Activated CD4-positive, alpha-beta T cell treated with anti-CD3 and anti-CD28 coated beads for 36 hours (primary cell): ENCODE measurements at regions not wholly inside any gene's neighbourhood (a gene's known extent, or its start where the extent isn't known, plus 50 kb on each side); places are given as distances from the start of the nearest gene placed in this dataset.
"Not testable (repeated sequence)": the region's sequence is repeated elsewhere in the genome, so short reads cannot be mapped to it uniquely, and the experiment has no call there.

Source experiments
- ATAC-seq: fragments of 200-7000 bp; cut with Tn5 transposase; one replicate; pipeline ENCODE4 v1.10.0; 2021; ENCODE audit warnings: mild to moderate bottlenecking, moderate library complexity
- CTCF ChIA-PET: fragments of 350-600 bp; sonication (Branson Sonifier 250); formaldehyde crosslinking; loops from one replicate; lab custom pipeline; 2021; ENCODE audit warnings: antibody characterized with exemption; lab: Charles Lee
- POLR2A ChIA-PET: fragments of 350-600 bp; sonication (Branson Sonifier 250); formaldehyde crosslinking; loops from one replicate; lab custom pipeline; 2021; ENCODE audit warnings: antibody characterized with exemption, inconsistent platforms; lab: Charles Lee
- DNase-seq: peaks from one replicate; pipeline ENCODE4 v3.0.0-alpha.2; 2020
- H3K27ac Mint-ChIP-seq: one replicate; pipeline ENCODE4 v1.8.0; 2021; ENCODE audit warnings: mixed read lengths
- H3K27me3 Mint-ChIP-seq: one replicate; pipeline ENCODE4 v1.8.0; 2021; ENCODE audit warnings: mixed read lengths
- H3K36me3 Mint-ChIP-seq: one replicate; pipeline ENCODE4 v1.8.0; 2021; ENCODE audit warnings: low read depth, mixed read lengths
- H3K4me1 Mint-ChIP-seq: one replicate; pipeline ENCODE4 v1.8.0; 2021; ENCODE audit warnings: mixed read lengths
- H3K4me3 Mint-ChIP-seq: one replicate; pipeline ENCODE4 v1.8.0; 2021; ENCODE audit warnings: mild to moderate bottlenecking, moderate library complexity, mixed read lengths
- H3K9me3 Mint-ChIP-seq: one replicate; pipeline ENCODE4 v1.8.0; 2021; ENCODE audit warnings: low read depth, mixed read lengths
- intact Hi-C, 2 experiments: fragments of 100-400 bp; cut with DNase I in 1 of 2; cut with micrococcal nuclease in 1 of 2; formaldehyde crosslinking; loops; one replicate each; pipeline versions ENCODE4 v1.14.2 to v1.15.1; 2022 to 2024; cut with DNase I, micrococcal nuclease

- DNase-seq: not testable (repeated sequence)
Observed at GRCh38 chr3:75500357-75500756, 163.8 kb upstream of the FRG2C start.

GRCh38 chr3:75502171-75502570 lies 162.0 kb upstream of the FRG2C start:
- POLR2A ChIA-PET, intact Hi-C loops, H3K4me1 Mint-ChIP-seq, ATAC-seq, DNase-seq, CTCF ChIA-PET, H3K4me3 Mint-ChIP-seq, H3K36me3 Mint-ChIP-seq, H3K27me3 Mint-ChIP-seq, H3K27ac Mint-ChIP-seq: not testable (repeated sequence)
- peaks cover 37% of the 10 kb centered on the region for H3K9me3 Mint-ChIP-seq

More at GRCh38 chr3:75500357-75500756, 163.8 kb upstream of the FRG2C start:
- intact Hi-C loops, ATAC-seq, H3K27ac Mint-ChIP-seq, H3K4me3 Mint-ChIP-seq, H3K27me3 Mint-ChIP-seq, H3K4me1 Mint-ChIP-seq, CTCF ChIA-PET, POLR2A ChIA-PET, H3K36me3 Mint-ChIP-seq: not testable (repeated sequence)
- peaks cover 41% of the 10 kb centered on the region for H3K9me3 Mint-ChIP-seq

- DNase-seq, H3K27me3 Mint-ChIP-seq, H3K36me3 Mint-ChIP-seq, H3K4me1 Mint-ChIP-seq, POLR2A ChIA-PET, H3K4me3 Mint-ChIP-seq, ATAC-seq, H3K27ac Mint-ChIP-seq, intact Hi-C loops: not testable (repeated sequence)
- CTCF ChIA-PET: interaction anchor here (0.6 kb wide), 1 partner anchor 22 kb away, joined by 5 read pairs; no protein-coding TSS in a partner anchor
- H3K9me3 Mint-ChIP-seq: peaks cover 42% of the 10 kb centered on the region
Observed at GRCh38 chr3:75502769-75503756, 161.1 kb upstream of the FRG2C start.

GRCh38 chr3:75506603-75507002 lies 157.5 kb upstream of the FRG2C start:
- H3K36me3 Mint-ChIP-seq: peaks cover 6% of the 10 kb centered on the region
- no peaks in the 10 kb centered on the region for H3K27me3 Mint-ChIP-seq
- H3K9me3 Mint-ChIP-seq: peaks cover 40% of the 10 kb centered on the region
- ATAC-seq (no peak), DNase-seq (no peak)
- ChIA-PET CTCF (no interaction called here), POLR2A (no interaction called here)
- intact Hi-C loops: no loop called here
- no peak overlapping the region for H3K27ac Mint-ChIP-seq
- H3K4me1 Mint-ChIP-seq: no peaks in the 10 kb centered on the region
- H3K4me3 Mint-ChIP-seq: no peak overlapping the region

- intact Hi-C loops, H3K4me3 Mint-ChIP-seq, H3K27ac Mint-ChIP-seq, H3K36me3 Mint-ChIP-seq, H3K4me1 Mint-ChIP-seq, POLR2A ChIA-PET, CTCF ChIA-PET, DNase-seq, H3K27me3 Mint-ChIP-seq, ATAC-seq: not testable (repeated sequence)
- H3K9me3 Mint-ChIP-seq: peaks cover 39% of the 10 kb centered on the region
Observed at GRCh38 chr3:75507956-75508355, 156.2 kb upstream of the FRG2C start.

- H3K27me3 Mint-ChIP-seq, ATAC-seq, H3K36me3 Mint-ChIP-seq, POLR2A ChIA-PET, H3K27ac Mint-ChIP-seq, CTCF ChIA-PET, intact Hi-C loops, H3K4me1 Mint-ChIP-seq, H3K4me3 Mint-ChIP-seq, DNase-seq, H3K9me3 Mint-ChIP-seq: not testable (repeated sequence)
Observed at GRCh38 chr3:75527657-75528056, 136.5 kb upstream of the FRG2C start.

GRCh38 chr3:75552095-75552494 lies 112.0 kb upstream of the FRG2C start:
- intact Hi-C loops: loop anchor here (1.0 to 5.0 kb wide), 3 partner anchors 190 to 360 kb away; no protein-coding TSS in a partner anchor
- H3K4me3 Mint-ChIP-seq: not testable (repeated sequence)
- DNase-seq: peak; percentile 42

GRCh38 chr3:75564427-75564826 lies 99.7 kb upstream of the FRG2C start:
- CTCF ChIA-PET: not testable (repeated sequence)

More at GRCh38 chr3:75552095-75552494, 112.0 kb upstream of the FRG2C start:
- H3K27me3 Mint-ChIP-seq, H3K36me3 Mint-ChIP-seq, ATAC-seq, CTCF ChIA-PET, H3K27ac Mint-ChIP-seq, POLR2A ChIA-PET, H3K4me1 Mint-ChIP-seq: not testable (repeated sequence)
- H3K9me3 Mint-ChIP-seq: peaks cover 36% of the 10 kb centered on the region

GRCh38 chr3:75572303-75572702 lies 91.8 kb upstream of the FRG2C start:
- H3K4me1 Mint-ChIP-seq, ATAC-seq, intact Hi-C loops: not testable (repeated sequence)

More at GRCh38 chr3:75564427-75564826, 99.7 kb upstream of the FRG2C start:
- H3K27me3 Mint-ChIP-seq, H3K36me3 Mint-ChIP-seq, POLR2A ChIA-PET, H3K27ac Mint-ChIP-seq, H3K4me1 Mint-ChIP-seq, H3K4me3 Mint-ChIP-seq, ATAC-seq, intact Hi-C loops, DNase-seq, H3K9me3 Mint-ChIP-seq: not testable (repeated sequence)

GRCh38 chr3:75579091-75579490 lies 85.0 kb upstream of the FRG2C start:
- intact Hi-C loops, H3K9me3 Mint-ChIP-seq, POLR2A ChIA-PET, H3K4me1 Mint-ChIP-seq, DNase-seq, H3K36me3 Mint-ChIP-seq, ATAC-seq, H3K27ac Mint-ChIP-seq, CTCF ChIA-PET: not testable (repeated sequence)
- Mint-ChIP-seq H3K27me3 (peaks cover 30% of the 10 kb centered on the region), H3K4me3 (peak overlapping the region; percentile 19)

More at GRCh38 chr3:75572303-75572702, 91.8 kb upstream of the FRG2C start:
- H3K36me3 Mint-ChIP-seq, DNase-seq, POLR2A ChIA-PET, H3K27me3 Mint-ChIP-seq, CTCF ChIA-PET, H3K9me3 Mint-ChIP-seq, H3K4me3 Mint-ChIP-seq, H3K27ac Mint-ChIP-seq: not testable (repeated sequence)

- H3K9me3 Mint-ChIP-seq, H3K36me3 Mint-ChIP-seq, POLR2A ChIA-PET, H3K4me1 Mint-ChIP-seq, ATAC-seq, DNase-seq, H3K27ac Mint-ChIP-seq, CTCF ChIA-PET, intact Hi-C loops: not testable (repeated sequence)
- Mint-ChIP-seq H3K27me3 (peaks cover 29% of the 10 kb centered on the region), H3K4me3 (peak overlapping the region; percentile 8)
Observed at GRCh38 chr3:75579536-75579935, 84.6 kb upstream of the FRG2C start.
